ENCODE measurements at regions not wholly inside any gene's neighbourhood (a gene's known extent, or its start where the extent isn't known, plus 50 kb on each side); places are given as distances from the start of the nearest gene placed in this dataset.

GRCh38 chr18:40921845-40922629 lies 1033.0 kb upstream of the PIK3C3 start:
- no peak overlapping the region for H3K4me3 ChIP-seq (ENCODE audit: low read depth in 1 of 3, low read length in 3 of 3)
- H3K36me3 ChIP-seq (ENCODE audit: control insufficient read depth in 4 of 4, insufficient read depth in 3 of 4, low read depth in 1 of 4, low read length in 3 of 4), result no peaks in the 10 kb centered on the region
- WGBS, result 74% methylated on average over 4 of the region's 4 CpGs
- H3K9ac ChIP-seq (ENCODE audit: low read depth in 1 of 2, low read length in 2 of 2), result no peak overlapping the region
- no peaks in the 10 kb centered on the region for H3K27me3 ChIP-seq (ENCODE audit: control insufficient read depth in 4 of 4, insufficient read depth in 4 of 4, low read length in 3 of 4)
- no peak for DNase-seq (ENCODE audit: low spot score)
- TF ChIP-seq MAX (IDR thresholded peaks at IDR 0.05), result no peak
- TF ChIP-seq ATF3 (IDR thresholded peaks at IDR 0.05), result no peak
- no peak for TF ChIP-seq JUND (IDR thresholded peaks at IDR 0.05)
- no peak for TF ChIP-seq REST (IDR thresholded peaks at IDR 0.05)
- TF ChIP-seq TAF1 (conservative IDR thresholded peaks at IDR 0.05), result no peak
- no peak for TF ChIP-seq RAD21 (IDR thresholded peaks at IDR 0.05)
- no peak for TF ChIP-seq SP1 (IDR thresholded peaks at IDR 0.05)
- TF ChIP-seq GABPA (IDR thresholded peaks at IDR 0.05 in 1 of 2, conservative IDR thresholded peaks at IDR 0.05 in 1 of 2), result no peak
- no peak for TF ChIP-seq NR2F2 (IDR thresholded peaks at IDR 0.05)
- no peak for TF ChIP-seq CTCF (IDR thresholded peaks at IDR 0.05; ENCODE audit: low read depth, low read length, missing input control)
- no peak for TF ChIP-seq HNF4A (conservative IDR thresholded peaks at IDR 0.05)
- no peak for TF ChIP-seq ZBTB33 (IDR thresholded peaks at IDR 0.05)
- TF ChIP-seq YY1 (IDR thresholded peaks at IDR 0.05), result no peak
- no peak for TF ChIP-seq EGR1 (IDR thresholded peaks at IDR 0.05; ENCODE audit: low read depth in 2 of 2)
- TF ChIP-seq HNF4G (IDR thresholded peaks at IDR 0.05), result no peak
- TF ChIP-seq FOXA1 (IDR thresholded peaks at IDR 0.05), result no peak
- no peak for TF ChIP-seq RXRA (IDR thresholded peaks at IDR 0.05)
- TF ChIP-seq FOXA2 (IDR thresholded peaks at IDR 0.05), result no peak
- H3K9me3 ChIP-seq (ENCODE audit: control insufficient read depth in 4 of 4, low read length in 3 of 4), result no peaks in the 10 kb centered on the region
- no peak overlapping the region for H3K27ac ChIP-seq (ENCODE audit: low read depth in 1 of 2, low read length in 2 of 2)
- no peaks in the 10 kb centered on the region for H3K4me1 ChIP-seq (ENCODE audit: control insufficient read depth in 4 of 4, insufficient read depth in 4 of 4, low read length in 3 of 4)

Measured in liver (tissue), 8 donors.